HL-60 (cell line): ENCODE measurements at regions not wholly inside any gene's neighbourhood (a gene's known extent, or its start where the extent isn't known, plus 50 kb on each side); places are given as distances from the start of the nearest gene placed in this dataset.

ENCODE experiments used
- DNase-seq, 2 experiments: peaks; one replicate each; pipeline ENCODE4 v3.0.0-alpha.2; 2010 to 2020; ENCODE audit warnings: low read depth in 1 of 2, low spot score in 1 of 2
- H3K27ac ChIP-seq: fragments of 250-450 bp; sonication (Bioruptor Pico); replicated peaks from 2 replicates; pipeline ENCODE4 v1.5.1; 2020; ENCODE audit warnings: mild to moderate bottlenecking, moderate library complexity
- H3K27me3 ChIP-seq: fragments of 250-450 bp; sonication (Bioruptor Pico); 2 replicates; pipeline ENCODE4 v1.5.1; 2021; ENCODE audit warnings: mild to moderate bottlenecking, moderate library complexity; ENCODE audit not compliant: insufficient read depth, poor library complexity, severe bottlenecking
- H3K4me3 ChIP-seq: replicated peaks from 2 replicates; pipeline ENCODE4 v1.5.1; 2011; ENCODE audit warnings: mild to moderate bottlenecking, control low read depth, low read length; ENCODE audit not compliant: insufficient read depth
- CTCF ChIP-seq: IDR thresholded peaks from one replicate; pipeline ENCODE4 v1.5.1; 2011; ENCODE audit warnings: low read length, control low read depth, inconsistent platforms; ENCODE audit not compliant: insufficient read depth
- GABPA ChIP-seq: IDR thresholded peaks from 2 replicates; pipeline ENCODE4 v1.6.1; 2012; ENCODE audit warnings: low read depth
- POLR2AphosphoS5 ChIP-seq: IDR thresholded peaks from 2 replicates; pipeline ENCODE4 v1.6.1; 2012; ENCODE audit warnings: low read depth
- SPI1 ChIP-seq: IDR thresholded peaks from 2 replicates; pipeline ENCODE4 v1.6.1; 2012; ENCODE audit warnings: low read depth, mild to moderate bottlenecking, borderline replicate concordance
- TF ChIP-seq, protein P1 (sequence below): IDR thresholded peaks from 2 replicates; pipeline ENCODE4 v1.6.1; 2012; ENCODE audit warnings: low read depth; ENCODE audit not compliant: insufficient replicate concordance

DNA sequence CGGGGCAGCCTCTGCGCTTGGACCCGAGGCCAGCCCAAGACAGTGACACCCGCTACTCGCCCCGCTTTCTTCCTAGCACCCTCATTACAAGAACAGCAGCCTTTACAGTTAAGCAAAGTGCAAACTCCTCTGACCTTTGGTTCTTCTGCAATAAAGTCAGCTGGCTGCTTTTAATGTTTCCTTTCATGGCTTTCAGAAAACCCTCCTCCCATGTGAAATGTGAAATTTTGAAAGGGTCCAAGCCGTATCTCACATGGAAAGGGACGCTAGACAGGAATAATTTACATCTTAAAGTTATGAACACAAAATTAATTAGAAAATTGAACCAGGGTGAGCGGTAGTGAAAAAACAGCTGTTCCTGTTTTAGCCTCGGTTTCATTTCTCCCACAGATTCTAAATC is 520.1 kb upstream of the FRG1 start:
- H3K27ac ChIP-seq: no peak overlapping the region
- no peak overlapping the region for H3K4me3 ChIP-seq
- no peak for DNase-seq
- no peaks in the 10 kb centered on the region for H3K27me3 ChIP-seq
- TF ChIP-seq, protein P1, sequence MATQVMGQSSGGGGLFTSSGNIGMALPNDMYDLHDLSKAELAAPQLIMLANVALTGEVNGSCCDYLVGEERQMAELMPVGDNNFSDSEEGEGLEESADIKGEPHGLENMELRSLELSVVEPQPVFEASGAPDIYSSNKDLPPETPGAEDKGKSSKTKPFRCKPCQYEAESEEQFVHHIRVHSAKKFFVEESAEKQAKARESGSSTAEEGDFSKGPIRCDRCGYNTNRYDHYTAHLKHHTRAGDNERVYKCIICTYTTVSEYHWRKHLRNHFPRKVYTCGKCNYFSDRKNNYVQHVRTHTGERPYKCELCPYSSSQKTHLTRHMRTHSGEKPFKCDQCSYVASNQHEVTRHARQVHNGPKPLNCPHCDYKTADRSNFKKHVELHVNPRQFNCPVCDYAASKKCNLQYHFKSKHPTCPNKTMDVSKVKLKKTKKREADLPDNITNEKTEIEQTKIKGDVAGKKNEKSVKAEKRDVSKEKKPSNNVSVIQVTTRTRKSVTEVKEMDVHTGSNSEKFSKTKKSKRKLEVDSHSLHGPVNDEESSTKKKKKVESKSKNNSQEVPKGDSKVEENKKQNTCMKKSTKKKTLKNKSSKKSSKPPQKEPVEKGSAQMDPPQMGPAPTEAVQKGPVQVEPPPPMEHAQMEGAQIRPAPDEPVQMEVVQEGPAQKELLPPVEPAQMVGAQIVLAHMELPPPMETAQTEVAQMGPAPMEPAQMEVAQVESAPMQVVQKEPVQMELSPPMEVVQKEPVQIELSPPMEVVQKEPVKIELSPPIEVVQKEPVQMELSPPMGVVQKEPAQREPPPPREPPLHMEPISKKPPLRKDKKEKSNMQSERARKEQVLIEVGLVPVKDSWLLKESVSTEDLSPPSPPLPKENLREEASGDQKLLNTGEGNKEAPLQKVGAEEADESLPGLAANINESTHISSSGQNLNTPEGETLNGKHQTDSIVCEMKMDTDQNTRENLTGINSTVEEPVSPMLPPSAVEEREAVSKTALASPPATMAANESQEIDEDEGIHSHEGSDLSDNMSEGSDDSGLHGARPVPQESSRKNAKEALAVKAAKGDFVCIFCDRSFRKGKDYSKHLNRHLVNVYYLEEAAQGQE: no peak
- TF ChIP-seq GABPA (no peak), SPI1 (no peak), POLR2AphosphoS5 (no peak)

DNA sequence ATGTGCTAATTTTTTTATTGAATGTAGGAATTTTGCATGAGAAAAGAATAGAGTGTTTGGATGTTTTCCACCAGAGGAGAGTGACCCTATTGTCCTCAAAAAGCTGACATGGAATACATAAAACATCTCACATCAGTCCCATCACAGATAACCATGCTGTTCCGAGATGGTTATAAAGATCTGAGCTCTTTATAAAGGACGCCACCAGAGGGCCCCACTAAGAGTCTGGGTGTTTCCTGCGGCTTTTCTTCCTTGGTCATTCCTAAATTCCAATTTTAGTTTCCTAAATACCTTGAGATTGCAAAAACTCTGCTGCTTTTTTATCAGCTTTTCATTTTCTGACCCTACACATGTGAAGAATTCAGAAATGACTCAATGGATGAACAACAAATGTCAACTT is 504.5 kb upstream of the FRG1 start:
- TF ChIP-seq, protein P1: no peak
- TF ChIP-seq SPI1 (no peak), POLR2AphosphoS5 (no peak), GABPA (no peak)
- no peaks in the 10 kb centered on the region for H3K27me3 ChIP-seq
- DNase-seq: no peak
- H3K27ac ChIP-seq: no peak overlapping the region
- no peak overlapping the region for H3K4me3 ChIP-seq

- H3K27me3 ChIP-seq: no peaks in the 10 kb centered on the region
- no peak overlapping the region for H3K4me3 ChIP-seq
- no peak overlapping the region for H3K27ac ChIP-seq
- TF ChIP-seq GABPA: no peak
- no peak for TF ChIP-seq POLR2AphosphoS5
- no peak for TF ChIP-seq CTCF
- TF ChIP-seq, protein P1: no peak
- TF ChIP-seq SPI1: no peak
- DNase-seq: no peak
Observed at GRCh38 chr4:189440716-189441115, 500.0 kb upstream of the FRG1 start.

DNA sequence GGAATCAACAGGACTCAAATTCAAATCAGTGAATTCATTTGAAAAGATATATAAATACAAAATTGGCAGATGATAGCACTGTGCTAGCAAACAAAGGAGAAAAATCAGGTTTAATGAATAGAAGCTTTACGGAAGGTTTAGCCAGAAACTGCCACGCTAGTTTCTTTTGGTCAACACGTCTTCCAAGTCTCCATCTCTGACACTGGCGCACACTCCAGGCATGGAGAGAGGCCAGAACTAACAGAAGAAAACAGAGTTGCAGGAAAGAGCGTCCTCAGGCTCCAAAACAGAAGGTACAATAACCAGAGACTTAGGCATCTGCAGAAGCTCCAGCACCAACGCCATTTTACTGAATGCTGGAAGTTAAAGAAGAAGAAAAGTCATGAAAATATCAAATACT is 497.3 kb upstream of the FRG1 start:
- DNase-seq: no peak
- TF ChIP-seq GABPA (no peak), POLR2AphosphoS5 (no peak), SPI1 (no peak), CTCF (no peak)
- TF ChIP-seq, protein P1: no peak
- Histone ChIP-seq H3K4me3 (no peak overlapping the region), H3K27ac (no peak overlapping the region), H3K27me3 (no peaks in the 10 kb centered on the region)
